Kidney (tissue), 13 donors: ENCODE measurements at regions not wholly inside any gene's neighbourhood (a gene's known extent, or its start where the extent isn't known, plus 50 kb on each side); places are given as distances from the start of the nearest gene placed in this dataset.

ENCODE experiments used
- DNase-seq, 5 donors: peaks; one replicate each; pipeline ENCODE4 v3.0.0-alpha.2; 2013 to 2020
- FAIRE-seq: peaks from 2 replicates; lab custom pipeline; 2012; peaks lifted over from hg19 to GRCh38; lab: Jason Lieb, UNC
- H3K27ac ChIP-seq, 2 donors: one replicate each; pipeline ENCODE4 v1.7.0; 2013; ENCODE audit warnings: low read depth in 2 of 2, low read length in 2 of 2, inconsistent platforms in 1 of 2
- H3K27me3 ChIP-seq: one replicate; pipeline ENCODE4 v1.7.1; 2013; ENCODE audit warnings: low read length, inconsistent platforms; ENCODE audit not compliant: control insufficient read depth, insufficient read depth
- H3K36me3 ChIP-seq, 3 donors: one replicate each; pipeline versions ENCODE4 v1.7.0 to v1.7.1; 2013; ENCODE audit warnings: low read length in 3 of 3, control low read depth in 1 of 3, inconsistent platforms in 1 of 3; ENCODE audit not compliant: insufficient read depth in 3 of 3, control insufficient read depth in 2 of 3
- H3K4me1 ChIP-seq, 3 donors: one replicate each; pipeline versions ENCODE4 v1.7.0 to v1.7.1; 2013; ENCODE audit warnings: low read length in 3 of 3, inconsistent platforms in 1 of 3, low read depth in 1 of 3; ENCODE audit not compliant: control insufficient read depth in 2 of 3, insufficient read depth in 2 of 3
- H3K4me3 ChIP-seq, 3 donors: one replicate each; pipeline versions ENCODE4 v1.7.0 to v1.8.1; 2013; ENCODE audit warnings: low read length in 3 of 3, control low read depth in 1 of 3, inconsistent platforms in 1 of 3
- H3K9ac ChIP-seq, 3 donors: one replicate each; pipeline versions ENCODE4 v1.7.0 to v1.7.1; 2013; ENCODE audit warnings: low read length in 3 of 3, control low read depth in 1 of 3, inconsistent platforms in 1 of 3
- H3K9me3 ChIP-seq, 3 donors: one replicate each; pipeline versions ENCODE4 v1.7.0 to v1.7.1; 2013; ENCODE audit warnings: low read length in 3 of 3, control low read depth in 1 of 3, inconsistent platforms in 1 of 3; ENCODE audit not compliant: control insufficient read depth in 2 of 3, insufficient read depth in 1 of 3
- CTCF ChIP-seq: IDR thresholded peaks from 3 replicates; pipeline ENCODE4 v1.5.1; 2012; ENCODE audit warnings: mild to moderate bottlenecking, moderate library complexity, borderline replicate concordance; ENCODE audit not compliant: insufficient read depth; ENCODE audit errors: extremely low read depth
- intact Hi-C: fragments of 100-400 bp; cut with DNase I; formaldehyde crosslinking; loops from one replicate; pipeline ENCODE4 v1.11.1; 2022
- donor health status: control.
- donor health status: control.
- donor health status: control.
- donor health status: control.
- donor health status: control.
- donor health status: DM: yes; HTN: yes; CAD: no.
- donor health status: Normal renal cell carcinoma (clear cell type).

- Histone ChIP-seq H3K4me3 (peak overlapping the region; percentile 72 to 98 (median 78)), H3K4me1 (peaks cover 5 to 14% (median 8%) of the 10 kb centered on the region in 3 donors), H3K27ac (peak overlapping the region; percentile 98 to 99), H3K9me3 (no peaks in the 10 kb centered on the region), H3K9ac (peak overlapping the region; percentile 71 to 98 (median 92)), H3K36me3 (no peaks in the 10 kb centered on the region), H3K27me3 (no peaks in the 10 kb centered on the region)
- TF ChIP-seq CTCF: no peak
- intact Hi-C loops: no loop called here
- DNase-seq (peak; percentile 51 to 88 (median 75)), FAIRE-seq (no peak)
These were observed 89.5 kb upstream of the CHD2 start for GRCh38 chr15:92810418-92811138.

- Histone ChIP-seq H3K9ac (peak overlapping the region; percentile 71 to 98 (median 92)), H3K4me1 (peaks cover 5 to 14% (median 8%) of the 10 kb centered on the region in 3 donors), H3K27ac (peak overlapping the region; percentile 59 to 98), H3K4me3 (peak overlapping the region; percentile 60 to 98 (median 72)), H3K9me3 (no peaks in the 10 kb centered on the region), H3K36me3 (no peaks in the 10 kb centered on the region), H3K27me3 (no peaks in the 10 kb centered on the region)
- no peak for TF ChIP-seq CTCF
- DNase-seq (peak in 3 of 5 donors; percentile 47 to 78 (median 78)), FAIRE-seq (no peak)
- intact Hi-C loops: no loop called here
These were observed 88.8 kb upstream of the CHD2 start for GRCh38 chr15:92811148-92811913.

GRCh38 chr15:92812271-92812670 is 87.9 kb upstream of the CHD2 start:
- intact Hi-C loops: no loop called here
- DNase-seq (no peak), FAIRE-seq (no peak)
- peak overlapping the region in 2 of 3 donors; percentile 3 to 51 for H3K9ac ChIP-seq
- no peaks in the 10 kb centered on the region for H3K36me3 ChIP-seq
- TF ChIP-seq CTCF: no peak
- H3K27ac ChIP-seq: peak overlapping the region; percentile 32 to 98
- H3K9me3 ChIP-seq: no peaks in the 10 kb centered on the region
- H3K27me3 ChIP-seq: no peaks in the 10 kb centered on the region
- H3K4me1 ChIP-seq: peaks cover 5 to 14% (median 8%) of the 10 kb centered on the region in 3 donors
- peak overlapping the region in 2 of 3 donors; percentile 41 to 72 for H3K4me3 ChIP-seq
